ENCODE measurements at regions not wholly inside any gene's neighbourhood (a gene's known extent, or its start where the extent isn't known, plus 50 kb on each side); places are given as distances from the start of the nearest gene placed in this dataset.

DNA sequence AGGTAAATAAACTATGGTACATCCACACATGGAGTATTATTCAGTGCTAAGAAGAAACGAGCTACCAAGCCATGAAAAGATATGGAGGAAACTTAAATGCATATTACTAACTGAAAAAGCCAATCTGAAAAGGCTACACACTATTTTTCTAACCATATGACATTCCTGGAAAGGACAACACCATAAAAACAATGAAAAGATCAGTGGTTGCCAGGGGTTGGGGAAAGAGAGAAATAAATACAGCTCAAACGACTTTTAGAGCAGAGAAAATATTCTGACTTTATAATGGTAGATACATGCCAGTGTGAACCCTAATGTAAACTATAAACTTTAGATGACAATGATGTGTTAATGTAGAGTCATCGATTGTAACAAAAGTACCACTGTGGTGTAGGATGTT, 225.9 kb upstream of the BTBD3 start:
- no TSS peak for BruUV-seq (replicated peaks)
- no peaks in the 10 kb centered on the region for H3F3A ChIP-seq (ENCODE audit: insufficient read depth, low read depth)
- POLR2A ChIA-PET (ENCODE audit: unreplicated experiment): no interaction called here
- CTCF ChIA-PET: no interaction called here
- no peaks in the 10 kb centered on the region for H3K79me2 ChIP-seq (ENCODE audit: low read depth)
- no peak overlapping the region for H2AFZ ChIP-seq
- no peaks in the 10 kb centered on the region for H3K9me2 ChIP-seq (ENCODE audit: insufficient read depth)
- no peak overlapping the region for H3K4me3 ChIP-seq
- H3K27ac ChIP-seq: no peak overlapping the region
- no peaks in the 10 kb centered on the region for H3K9me3 ChIP-seq (ENCODE audit: insufficient read depth, low read depth)
- no peaks in the 10 kb centered on the region for H3K36me3 ChIP-seq (ENCODE audit: low read depth)
- H4K20me1 ChIP-seq (ENCODE audit: insufficient read depth): no peaks in the 10 kb centered on the region
- no peaks in the 10 kb centered on the region for H3K4me1 ChIP-seq (replicated peaks; ENCODE audit: insufficient read depth)
- DNase-seq: no peak
- intact Hi-C loops (cut with micrococcal nuclease; ENCODE audit: unreplicated experiment): no loop called here
- H3K27me3 ChIP-seq (ENCODE audit: insufficient read depth, low read depth): no peaks in the 10 kb centered on the region
- TF ChIP-seq, protein P1, sequence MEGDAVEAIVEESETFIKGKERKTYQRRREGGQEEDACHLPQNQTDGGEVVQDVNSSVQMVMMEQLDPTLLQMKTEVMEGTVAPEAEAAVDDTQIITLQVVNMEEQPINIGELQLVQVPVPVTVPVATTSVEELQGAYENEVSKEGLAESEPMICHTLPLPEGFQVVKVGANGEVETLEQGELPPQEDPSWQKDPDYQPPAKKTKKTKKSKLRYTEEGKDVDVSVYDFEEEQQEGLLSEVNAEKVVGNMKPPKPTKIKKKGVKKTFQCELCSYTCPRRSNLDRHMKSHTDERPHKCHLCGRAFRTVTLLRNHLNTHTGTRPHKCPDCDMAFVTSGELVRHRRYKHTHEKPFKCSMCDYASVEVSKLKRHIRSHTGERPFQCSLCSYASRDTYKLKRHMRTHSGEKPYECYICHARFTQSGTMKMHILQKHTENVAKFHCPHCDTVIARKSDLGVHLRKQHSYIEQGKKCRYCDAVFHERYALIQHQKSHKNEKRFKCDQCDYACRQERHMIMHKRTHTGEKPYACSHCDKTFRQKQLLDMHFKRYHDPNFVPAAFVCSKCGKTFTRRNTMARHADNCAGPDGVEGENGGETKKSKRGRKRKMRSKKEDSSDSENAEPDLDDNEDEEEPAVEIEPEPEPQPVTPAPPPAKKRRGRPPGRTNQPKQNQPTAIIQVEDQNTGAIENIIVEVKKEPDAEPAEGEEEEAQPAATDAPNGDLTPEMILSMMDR (conservative IDR thresholded peaks at IDR 0.05): no peak
- TF ChIP-seq EZH2 (IDR thresholded peaks at IDR 0.05; ENCODE audit: low read depth): no peak
- H3K4me2 ChIP-seq: no peak overlapping the region

DNA sequence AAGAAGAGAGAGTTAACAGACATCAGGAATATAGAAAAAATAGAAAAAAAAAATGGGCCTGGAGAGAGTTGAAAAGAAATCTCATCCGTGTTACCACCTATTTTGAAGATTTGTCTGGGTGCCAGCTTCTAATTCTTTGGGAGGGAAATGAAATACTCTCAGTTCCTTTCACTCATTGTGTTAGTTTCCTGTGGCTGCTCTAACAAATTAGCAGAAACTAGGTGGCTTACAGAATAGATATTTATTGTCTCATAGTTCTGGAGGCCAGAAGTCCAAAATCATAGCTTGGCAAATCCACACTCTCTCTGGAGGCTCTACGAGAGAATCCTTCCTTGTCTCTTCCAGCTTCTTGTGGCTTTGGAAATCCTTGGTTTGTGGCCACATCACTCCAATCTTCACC, 225.1 kb upstream of the BTBD3 start:
- intact Hi-C loops (cut with micrococcal nuclease; ENCODE audit: unreplicated experiment): no loop called here
- ChIA-PET CTCF (no interaction called here), POLR2A (ENCODE audit: unreplicated experiment) (no interaction called here)
- H3K9me2 ChIP-seq (ENCODE audit: insufficient read depth): no peaks in the 10 kb centered on the region
- H2AFZ ChIP-seq: no peak overlapping the region
- no peak overlapping the region for H3K27ac ChIP-seq
- no peaks in the 10 kb centered on the region for H3K4me1 ChIP-seq (replicated peaks; ENCODE audit: insufficient read depth)
- H3K4me2 ChIP-seq: no peak overlapping the region
- no peak for TF ChIP-seq EZH2 (IDR thresholded peaks at IDR 0.05; ENCODE audit: low read depth)
- TF ChIP-seq, protein P1 (conservative IDR thresholded peaks at IDR 0.05): no peak
- H3K27me3 ChIP-seq (ENCODE audit: insufficient read depth, low read depth): no peaks in the 10 kb centered on the region
- no peaks in the 10 kb centered on the region for H4K20me1 ChIP-seq (ENCODE audit: insufficient read depth)
- H3K79me2 ChIP-seq (ENCODE audit: low read depth): no peaks in the 10 kb centered on the region
- no peak for DNase-seq
- no peak overlapping the region for H3K4me3 ChIP-seq
- no peaks in the 10 kb centered on the region for H3K9me3 ChIP-seq (ENCODE audit: insufficient read depth, low read depth)
- BruUV-seq (replicated peaks): no TSS peak
- H3K36me3 ChIP-seq (ENCODE audit: low read depth): no peaks in the 10 kb centered on the region
- no peaks in the 10 kb centered on the region for H3F3A ChIP-seq (ENCODE audit: insufficient read depth, low read depth)

DNA sequence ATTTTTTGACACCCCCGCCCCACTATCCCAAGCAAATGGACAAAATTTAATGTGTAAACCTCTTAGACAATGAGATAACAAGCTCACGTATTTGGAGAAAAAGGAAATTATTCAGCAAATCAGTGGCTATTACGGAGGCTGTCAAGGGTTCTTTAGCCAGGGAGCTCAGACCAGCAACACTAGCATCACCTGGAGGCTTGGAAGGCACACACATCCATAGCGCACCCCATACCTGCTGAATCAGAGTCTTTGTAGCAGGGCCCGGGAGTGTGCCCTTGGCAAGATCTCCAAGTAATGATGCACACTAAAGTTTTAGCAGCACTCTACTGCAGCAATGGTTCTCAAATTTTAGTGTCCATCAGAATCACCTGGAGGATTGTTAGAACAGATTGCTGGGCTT, 223.2 kb upstream of the BTBD3 start:
- H3K79me2 ChIP-seq (ENCODE audit: low read depth): no peaks in the 10 kb centered on the region
- no peak overlapping the region for H2AFZ ChIP-seq
- H3K4me3 ChIP-seq: no peak overlapping the region
- no peak for TF ChIP-seq EZH2 (IDR thresholded peaks at IDR 0.05; ENCODE audit: low read depth)
- TF ChIP-seq, protein P1 (conservative IDR thresholded peaks at IDR 0.05): no peak
- BruUV-seq (replicated peaks): no TSS peak
- POLR2A ChIA-PET (ENCODE audit: unreplicated experiment): no interaction called here
- no peak for DNase-seq
- no peaks in the 10 kb centered on the region for H3K27me3 ChIP-seq (ENCODE audit: insufficient read depth, low read depth)
- H3F3A ChIP-seq (ENCODE audit: insufficient read depth, low read depth): no peaks in the 10 kb centered on the region
- no peak overlapping the region for H3K4me2 ChIP-seq
- intact Hi-C loops (cut with micrococcal nuclease; ENCODE audit: unreplicated experiment): no loop called here
- no peaks in the 10 kb centered on the region for H3K9me3 ChIP-seq (ENCODE audit: insufficient read depth, low read depth)
- H4K20me1 ChIP-seq (ENCODE audit: insufficient read depth): no peaks in the 10 kb centered on the region
- 0 out of 2 replicates have a peak, but pooled peaks cover 5% of the 10 kb centered on the region for H3K4me1 ChIP-seq (replicated peaks; ENCODE audit: insufficient read depth)
- CTCF ChIA-PET: no interaction called here
- no peaks in the 10 kb centered on the region for H3K36me3 ChIP-seq (ENCODE audit: low read depth)
- H3K9me2 ChIP-seq (ENCODE audit: insufficient read depth): no peaks in the 10 kb centered on the region
- H3K27ac ChIP-seq: no peak overlapping the region
